A673 (cell line): ENCODE measurements at regions not wholly inside any gene's neighbourhood (a gene's known extent, or its start where the extent isn't known, plus 50 kb on each side); places are given as distances from the start of the nearest gene placed in this dataset.

Source experiments
- BruUV-seq: library from RNA; stranded (reverse); fragments of 400-500 nt; replicated peaks from 2 replicates; lab custom pipeline; 2021; lab: Mats Ljungman, UMichigan
- CTCF ChIA-PET: fragments of 300-600 bp; sonication (Branson Sonifier 250); formaldehyde crosslinking; loops from one replicate; lab custom pipeline; 2022; ENCODE audit warnings: antibody characterized with exemption; lab: Charles Lee
- POLR2A ChIA-PET: fragments of 300-600 bp; sonication (Branson Sonifier 250); formaldehyde crosslinking; loops from one replicate; lab custom pipeline; 2022; ENCODE audit warnings: antibody characterized with exemption; ENCODE audit not compliant: low non-redundant PET; lab: Charles Lee
- DNase-seq: peaks from one replicate; pipeline ENCODE4 v3.0.0-alpha.2; 2015; ENCODE audit warnings: low spot score
- H3K27ac ChIP-seq: fragments of 200-600 bp; sonication (generic); 2 replicates; pipeline ENCODE4 v1.5.1; 2016; ENCODE audit warnings: mixed run types, low read depth, mild to moderate bottlenecking, mixed read lengths, antibody characterized with exemption, low read length; ENCODE audit not compliant: poor library complexity, severe bottlenecking
- H3K27me3 ChIP-seq: fragments of 200-600 bp; sonication (generic); replicated peaks from 2 replicates; pipeline ENCODE4 v1.6.1; 2017; ENCODE audit warnings: mixed run types, low read depth, mild to moderate bottlenecking, mixed read lengths, antibody characterized with exemption, low read length; ENCODE audit not compliant: insufficient read depth, poor library complexity
- H3K36me3 ChIP-seq: fragments of 200-600 bp; sonication (generic); 2 replicates; pipeline ENCODE4 v1.6.1; 2016; ENCODE audit warnings: mixed run types, mild to moderate bottlenecking, mixed read lengths, antibody characterized with exemption, low read length; ENCODE audit not compliant: insufficient read depth, poor library complexity, severe bottlenecking
- H3K4me1 ChIP-seq: fragments of 200-600 bp; sonication (generic); 2 replicates; pipeline ENCODE4 v1.6.1; 2017; ENCODE audit warnings: mixed run types, mild to moderate bottlenecking, mixed read lengths, antibody characterized with exemption, low read length; ENCODE audit not compliant: insufficient read depth, poor library complexity, severe bottlenecking
- H3K4me3 ChIP-seq: fragments of 200-600 bp; sonication (generic); 2 replicates; pipeline ENCODE4 v1.5.1; 2016; ENCODE audit warnings: low read depth, mixed run types, mild to moderate bottlenecking, mixed read lengths, low read length; ENCODE audit not compliant: poor library complexity, severe bottlenecking
- H3K9me3 ChIP-seq: fragments of 200-600 bp; sonication (generic); 2 replicates; pipeline ENCODE4 v1.6.1; 2016; ENCODE audit warnings: mixed run types, low read depth, mild to moderate bottlenecking, mixed read lengths, antibody characterized with exemption, low read length; ENCODE audit not compliant: poor library complexity, severe bottlenecking
- CTCF ChIP-seq: fragments of 300-800, 200-600 bp; sonication (generic); conservative IDR thresholded peaks from 2 replicates; pipeline ENCODE4 v1.5.1; 2017; ENCODE audit warnings: low read depth, mild to moderate bottlenecking, antibody characterized with exemption, low read length, moderate library complexity, mixed read lengths
- EZH2 ChIP-seq: fragments of 200-600 bp; sonication (generic); IDR thresholded peaks from 2 replicates; pipeline ENCODE4 v1.6.1; 2017; ENCODE audit warnings: borderline replicate concordance, low read depth, mild to moderate bottlenecking, mixed read lengths, antibody characterized with exemption, low read length; ENCODE audit not compliant: poor library complexity, severe bottlenecking
- intact Hi-C: fragments of 100-400 bp; cut with micrococcal nuclease; formaldehyde crosslinking; loops from one replicate; pipeline ENCODE4 v1.10.0; 2022; ENCODE audit not compliant: unreplicated experiment

GRCh38 chr1:90114521-90115141 is 119.7 kb downstream of the ZNF326 start:
- intact Hi-C loops: loop anchor here (1.0 to 5.0 kb wide), 5 partner anchors 68 to 1158 kb away; no protein-coding TSS in a partner anchor
- DNase-seq: peak; percentile 90
- POLR2A ChIA-PET: interaction anchor here (0.7 kb wide), 1 partner anchor 600 kb away, joined by 12 read pairs; no protein-coding TSS in a partner anchor
- Histone ChIP-seq H3K9me3 (peaks cover 3% of the 10 kb centered on the region), H3K36me3 (no peaks in the 10 kb centered on the region), H3K4me3 (no peak overlapping the region), H3K4me1 (peaks cover 26% of the 10 kb centered on the region), H3K27me3 (no peaks in the 10 kb centered on the region), H3K27ac (no peak overlapping the region)
- no TSS peak for BruUV-seq
- CTCF ChIA-PET: no interaction called here
- TF ChIP-seq EZH2 (no peak), CTCF (peak; percentile 86)

DNA sequence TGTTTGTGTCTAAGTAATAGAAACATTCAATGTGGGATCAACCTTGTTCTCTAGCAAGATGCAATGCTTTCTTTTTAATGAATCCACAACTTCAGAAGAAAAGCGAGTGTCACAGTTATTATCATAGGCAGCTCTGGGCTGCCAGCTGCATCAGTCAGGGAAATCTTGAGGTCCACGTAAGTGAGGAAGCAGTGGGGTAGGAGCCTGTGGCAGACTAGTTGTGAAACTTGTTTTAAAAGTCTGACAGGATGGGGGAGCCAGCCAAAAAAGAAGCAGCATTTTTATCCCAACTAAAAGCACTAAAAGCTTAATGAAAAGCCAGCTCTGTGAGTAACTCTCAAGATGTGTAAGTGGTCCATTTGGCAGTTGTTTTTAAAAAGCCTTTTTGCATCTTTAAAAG is 113.1 kb downstream of the ZNF326 start:
- H3K27me3 ChIP-seq: no peaks in the 10 kb centered on the region
- TF ChIP-seq CTCF: no peak
- no peak for TF ChIP-seq EZH2
- no peak overlapping the region for H3K27ac ChIP-seq
- BruUV-seq: no TSS peak
- ChIA-PET CTCF (no interaction called here), POLR2A (no interaction called here)
- H3K4me3 ChIP-seq: no peak overlapping the region
- intact Hi-C loops: no loop called here
- no peaks in the 10 kb centered on the region for H3K9me3 ChIP-seq
- peaks cover 17% of the 10 kb centered on the region for H3K4me1 ChIP-seq
- H3K36me3 ChIP-seq: no peaks in the 10 kb centered on the region
- DNase-seq: no peak

- intact Hi-C loops: no loop called here
- Histone ChIP-seq H3K36me3 (no peaks in the 10 kb centered on the region), H3K4me3 (no peak overlapping the region), H3K9me3 (no peaks in the 10 kb centered on the region), H3K27me3 (no peaks in the 10 kb centered on the region), H3K27ac (no peak overlapping the region), H3K4me1 (peaks cover 32% of the 10 kb centered on the region)
- CTCF ChIA-PET: no interaction called here
- TF ChIP-seq CTCF (no peak), EZH2 (no peak)
- no peak for DNase-seq
- POLR2A ChIA-PET: no interaction called here
- no TSS peak for BruUV-seq
Measured at GRCh38 chr1:90106311-90106710, 111.4 kb downstream of the ZNF326 start.
